ENCODE measurements at regions not wholly inside any gene's neighbourhood (a gene's known extent, or its start where the extent isn't known, plus 50 kb on each side); places are given as distances from the start of the nearest gene placed in this dataset.

DNA sequence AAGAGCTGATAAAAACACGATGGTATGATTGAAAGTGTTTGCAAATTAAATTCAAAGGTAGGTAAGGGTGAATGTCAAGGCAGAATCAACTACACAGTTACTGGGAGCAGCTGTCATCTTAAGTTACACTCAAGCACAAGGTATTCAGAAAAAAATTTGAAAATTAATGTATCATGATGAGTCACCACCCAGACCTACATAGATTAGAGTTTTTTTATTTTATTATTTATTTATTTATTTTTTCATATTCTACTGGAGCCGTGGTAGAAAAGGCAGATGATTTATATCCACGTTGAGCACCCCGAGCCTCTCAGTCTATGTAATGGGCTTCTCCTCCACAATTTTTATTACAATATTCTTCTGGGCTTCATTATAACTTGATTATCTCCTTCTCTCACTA is 728.9 kb upstream of the ARGLU1 start:
- DNase-seq (ENCODE audit: insufficient read length, low spot score), result peak; percentile 10

DNA sequence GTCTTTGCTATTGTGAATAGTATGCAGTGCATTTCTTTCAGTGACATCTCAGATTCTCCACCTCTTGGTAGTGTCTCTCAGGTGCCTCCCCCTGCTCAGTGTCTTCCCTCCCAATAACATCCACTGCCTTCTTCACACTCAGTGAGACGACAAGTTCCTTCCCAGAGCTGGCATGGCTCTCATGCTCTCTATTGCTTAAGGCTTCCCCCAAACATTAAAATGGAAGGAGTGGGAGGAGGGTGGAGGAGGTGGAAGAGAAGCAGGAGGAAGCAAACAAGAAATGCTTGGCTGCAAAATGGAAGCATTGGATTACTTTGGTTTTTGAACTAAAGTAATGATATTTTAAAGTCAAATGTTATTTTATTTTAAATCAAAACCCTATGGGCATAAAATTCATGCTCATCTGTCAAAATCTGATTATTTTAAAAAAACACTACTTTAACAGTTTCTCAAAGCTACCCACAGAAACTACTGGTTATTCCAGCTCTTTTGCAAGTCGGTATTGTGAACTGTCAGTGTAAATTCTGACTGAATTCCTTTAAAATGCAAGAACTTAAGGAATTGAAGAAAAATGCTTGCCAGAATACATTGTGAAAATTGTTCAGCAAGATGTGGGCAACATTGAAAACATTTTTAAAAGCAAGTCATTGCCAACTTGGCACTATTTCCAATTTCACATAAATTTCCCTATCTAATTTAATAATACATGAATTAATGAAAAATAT is 727.6 kb upstream of the ARGLU1 start:
- FAIRE-seq, result no peak
- no peak for DNase-seq (ENCODE audit: insufficient read length, low spot score)

More for the DNA sequence above, 728.9 kb upstream of the ARGLU1 start:
- no peak for FAIRE-seq

DNA sequence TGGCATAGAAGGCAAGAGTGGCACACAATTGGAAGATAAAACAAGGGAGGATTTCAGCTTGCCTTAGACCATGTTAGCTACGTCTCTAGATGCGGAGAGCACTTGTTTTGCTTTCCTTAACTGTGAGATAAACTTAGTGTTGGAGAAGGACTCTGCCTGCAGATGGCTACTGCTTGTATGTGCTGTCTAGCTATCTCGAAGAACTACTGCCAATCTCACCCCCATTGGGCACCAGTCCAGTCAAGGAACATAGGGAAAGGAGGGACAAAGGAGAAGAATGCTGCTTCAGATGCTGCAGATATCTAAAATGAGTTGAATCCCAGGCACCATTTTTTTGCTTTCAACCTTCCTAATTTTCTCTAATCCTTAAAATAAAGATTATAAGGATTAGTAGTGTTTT is 726.0 kb upstream of the ARGLU1 start:
- FAIRE-seq (no peak), DNase-seq (ENCODE audit: insufficient read length, low spot score) (no peak)

DNA sequence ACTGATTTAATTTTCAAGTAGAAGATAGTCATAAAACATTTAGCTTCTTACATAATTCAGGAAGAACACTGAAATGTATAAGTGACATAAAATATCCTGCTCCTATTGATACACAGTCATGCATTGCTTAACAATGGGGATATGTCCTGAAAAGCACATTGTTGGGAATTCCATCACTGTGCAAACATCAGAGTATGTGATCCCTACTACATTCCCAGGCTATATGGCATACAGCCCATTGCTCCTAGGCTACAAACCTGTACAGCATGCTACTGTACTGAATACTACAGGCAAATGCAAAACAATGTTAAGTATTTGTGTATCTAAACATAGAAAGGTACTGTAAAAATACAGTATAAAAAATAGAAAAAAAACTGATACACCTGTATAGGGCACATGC is 723.9 kb upstream of the ARGLU1 start:
- no peak for DNase-seq (ENCODE audit: insufficient read length, low spot score)
- no peak for FAIRE-seq

DNA sequence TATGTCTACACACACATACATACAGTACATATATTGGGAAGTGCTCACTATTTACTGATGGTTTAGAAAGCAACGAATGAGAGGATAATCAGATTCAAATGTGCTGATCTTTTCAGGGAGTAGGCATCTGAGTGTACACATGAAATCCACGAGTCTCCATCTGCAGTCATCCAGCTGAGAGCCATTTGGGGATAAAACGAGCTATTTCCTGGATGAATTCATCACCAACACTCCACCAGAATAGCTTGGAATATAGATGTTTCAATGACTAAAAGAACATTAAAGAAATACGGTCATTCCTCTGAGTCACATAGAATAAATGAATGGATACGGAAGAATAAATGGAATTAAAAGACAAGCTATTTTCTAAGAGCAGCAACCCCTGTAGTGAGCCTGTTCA is 721.6 kb upstream of the ARGLU1 start:
- no peak for FAIRE-seq
- no peak for DNase-seq (ENCODE audit: insufficient read length, low spot score)

DNA sequence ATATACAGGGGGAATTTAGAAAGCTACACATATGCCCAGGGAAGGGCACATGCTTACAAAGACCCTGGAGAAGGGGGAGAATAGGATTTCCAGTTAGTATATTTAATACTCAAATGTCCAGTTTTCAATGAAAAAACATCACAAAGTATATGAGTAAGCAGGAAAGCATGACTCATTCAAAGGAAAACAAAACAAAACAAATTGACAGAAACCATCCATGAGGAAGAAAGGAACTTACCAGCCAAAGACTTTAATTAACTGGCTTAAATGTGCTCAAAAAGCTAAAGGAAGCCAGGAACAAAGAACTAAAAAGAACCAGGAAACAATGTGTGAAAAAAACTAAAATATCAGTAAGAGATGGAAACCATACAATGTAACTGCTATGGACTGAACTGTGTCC is 716.2 kb upstream of the ARGLU1 start:
- DNase-seq (ENCODE audit: insufficient read length, low spot score) (no peak), FAIRE-seq (no peak)

DNA sequence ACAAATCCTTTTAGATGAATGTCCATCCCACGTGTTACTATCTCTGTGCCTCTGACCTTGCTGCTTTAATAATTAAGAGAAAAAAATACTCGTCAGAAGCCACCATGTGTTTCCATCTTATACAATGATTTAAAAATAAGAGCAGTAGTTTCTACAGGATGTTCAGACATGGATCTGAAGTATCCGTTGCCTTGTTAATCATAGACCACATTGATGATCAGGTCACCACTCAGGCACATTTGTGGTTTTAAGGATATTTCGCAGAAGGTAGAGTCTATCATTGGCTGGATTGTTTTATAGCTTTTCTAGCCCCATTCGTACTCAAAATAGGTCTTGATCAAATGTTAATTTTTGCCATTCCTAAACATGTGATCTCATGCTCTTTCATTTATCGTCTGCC is 710.0 kb upstream of the ARGLU1 start:
- no peak for DNase-seq (ENCODE audit: insufficient read length, low spot score)
- no peak for FAIRE-seq

DNA sequence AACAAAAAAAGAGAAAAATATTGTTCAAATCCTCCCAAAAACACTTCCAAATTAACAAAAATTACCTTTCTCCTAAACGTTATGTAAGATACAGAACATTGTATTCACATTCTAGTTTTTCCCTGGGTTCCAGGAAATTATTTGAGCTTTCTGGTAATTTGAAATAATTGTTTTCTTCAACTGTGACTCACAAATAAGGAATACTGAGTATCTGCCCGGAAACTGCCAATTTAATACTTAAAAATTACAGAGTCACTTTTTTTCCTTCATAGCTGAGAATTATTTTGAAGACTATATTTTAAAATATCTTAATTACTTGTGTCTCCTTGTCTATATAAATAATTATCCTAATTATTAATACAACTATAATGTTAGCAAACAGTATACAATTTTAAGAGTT is 709.0 kb upstream of the ARGLU1 start:
- FAIRE-seq (no peak), DNase-seq (ENCODE audit: insufficient read length, low spot score) (no peak)

DNA sequence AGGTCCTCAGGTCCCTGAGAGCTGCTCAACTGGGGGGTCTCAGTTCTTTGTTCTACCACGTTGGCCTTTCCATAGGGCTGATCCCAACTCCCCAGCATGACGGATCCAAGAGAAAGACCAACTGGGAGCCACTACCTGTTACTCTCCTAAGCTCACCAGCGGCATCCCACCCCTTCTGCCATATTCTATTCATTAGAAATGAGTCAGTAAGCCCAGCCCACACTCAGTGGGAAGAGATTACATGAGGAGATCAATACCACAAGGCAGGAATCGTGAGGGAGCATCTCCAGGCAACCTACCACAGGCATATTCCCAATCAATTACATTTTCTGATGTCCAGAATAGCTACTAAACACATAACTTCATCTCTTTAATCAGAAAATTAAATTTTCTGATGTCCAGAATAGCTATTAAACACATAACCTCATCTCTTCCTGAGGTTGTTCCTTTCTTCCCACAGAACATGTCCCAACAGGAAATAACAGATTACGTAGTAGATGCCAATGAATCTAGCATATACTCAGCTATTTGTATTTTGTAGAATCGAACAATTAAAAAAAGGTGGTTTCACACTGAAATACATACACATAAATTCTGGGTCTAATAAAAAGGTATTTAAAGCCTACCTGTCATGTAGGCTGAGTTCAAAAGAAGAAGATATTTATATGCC is 708.1 kb upstream of the ARGLU1 start:
- DNase-seq (ENCODE audit: insufficient read length, low spot score) (no peak), FAIRE-seq (no peak)

DNA sequence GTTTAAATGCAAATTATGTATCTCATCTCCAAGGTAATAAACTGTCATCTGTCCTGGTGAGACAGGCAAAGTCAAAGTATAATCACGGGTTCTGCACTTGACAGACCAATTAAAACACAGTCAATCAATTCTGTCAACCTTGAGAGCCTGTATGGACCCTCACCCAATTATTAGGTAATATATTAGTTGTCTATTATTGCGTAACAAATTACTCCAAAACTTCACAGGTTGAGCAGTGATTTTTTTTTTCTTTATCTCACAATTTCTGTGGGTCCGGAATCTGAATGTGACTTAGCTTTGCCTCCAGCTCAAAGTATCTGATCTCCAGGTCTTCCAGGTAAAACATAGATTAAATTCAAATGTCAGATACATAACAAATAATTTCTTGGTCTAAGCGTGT is 707.4 kb upstream of the ARGLU1 start:
- DNase-seq (ENCODE audit: insufficient read length, low spot score) (no peak), FAIRE-seq (no peak)

DNA sequence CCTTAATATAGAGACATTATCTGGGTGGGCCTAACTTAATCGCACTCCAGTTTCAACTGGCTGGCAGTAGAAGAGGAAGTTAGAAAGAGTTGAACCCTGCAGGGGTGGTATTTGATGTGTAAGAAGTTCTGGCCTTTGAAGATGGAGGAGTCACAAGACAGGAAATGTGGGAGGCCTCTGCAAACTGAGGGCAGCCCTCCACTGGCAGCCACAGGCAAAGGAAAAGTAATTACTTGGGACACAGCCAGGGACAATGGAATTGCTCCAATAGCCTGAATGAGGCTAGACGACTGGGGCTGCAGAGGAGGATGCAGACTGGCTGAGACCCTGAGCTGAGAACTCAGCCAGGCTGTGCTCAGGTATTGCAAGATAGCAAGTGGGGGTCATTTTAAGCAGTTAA is 703.3 kb upstream of the ARGLU1 start:
- no peak for FAIRE-seq
- DNase-seq (ENCODE audit: insufficient read length, low spot score), result peak; percentile 1

DNA sequence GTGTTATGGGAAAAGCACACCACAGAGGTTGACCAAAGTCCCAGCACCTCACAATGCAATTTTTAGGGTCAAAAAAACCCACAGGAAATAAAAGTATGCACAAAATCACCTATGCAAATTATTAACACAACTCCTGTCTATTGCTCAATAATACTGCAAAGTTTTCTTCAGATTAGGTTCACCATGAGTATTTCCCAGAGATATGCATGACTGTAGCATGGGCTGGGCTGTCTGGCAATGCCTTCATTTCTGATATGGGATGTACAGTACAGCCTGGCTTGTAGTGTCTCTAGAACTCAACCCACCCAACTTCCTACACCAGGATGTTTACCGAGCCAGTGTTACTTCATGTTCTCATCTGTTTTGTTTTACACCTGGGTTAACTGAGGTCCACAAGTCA is 698.7 kb upstream of the ARGLU1 start:
- FAIRE-seq, result no peak
- DNase-seq (ENCODE audit: insufficient read length, low spot score), result no peak

DNA sequence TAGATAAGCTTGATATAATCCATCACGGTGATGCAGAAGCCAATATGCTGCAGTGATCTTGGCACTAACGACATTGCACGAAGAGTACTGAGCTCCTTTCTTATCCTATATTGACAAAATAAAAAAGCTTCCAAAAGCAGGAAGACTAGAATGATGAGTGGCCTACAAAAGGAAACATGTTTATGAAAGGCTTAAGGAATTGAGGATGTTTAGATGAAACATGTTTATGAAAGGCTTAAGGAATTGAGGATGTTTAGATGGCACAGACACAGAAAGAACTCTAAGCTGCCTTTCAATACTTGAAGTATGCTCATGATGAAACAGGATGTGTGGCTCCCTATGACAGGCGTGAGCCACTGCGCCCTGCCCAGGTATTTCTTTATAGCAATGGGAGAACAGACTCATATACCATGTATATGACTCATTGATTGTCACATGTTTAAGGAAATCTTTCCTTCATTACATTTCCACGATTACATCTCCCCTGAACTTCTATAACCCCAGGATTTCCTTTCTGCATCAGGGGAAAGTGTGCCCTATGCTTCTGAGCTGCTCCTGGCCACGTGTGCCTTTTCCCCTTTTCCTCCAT is 690.8 kb upstream of the ARGLU1 start:
- FAIRE-seq, result no peak

DNA sequence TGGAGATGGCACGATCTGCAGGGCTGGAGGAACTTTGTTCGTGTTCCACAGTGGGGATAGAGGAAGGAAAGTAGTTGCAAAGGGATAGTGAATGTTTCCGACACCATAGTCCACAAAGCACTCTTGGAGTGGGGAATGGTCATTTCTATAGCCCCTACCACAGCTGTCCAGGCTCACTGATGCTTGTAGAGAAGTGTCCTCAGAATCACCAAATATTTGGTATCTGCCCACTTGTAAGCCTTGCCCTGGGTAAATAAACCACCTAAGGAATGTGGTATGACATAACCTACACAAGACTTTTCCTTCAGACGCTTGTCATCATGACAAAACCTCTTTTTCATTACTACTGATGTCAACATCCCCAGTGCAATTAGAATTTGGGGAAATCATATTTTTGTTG is 686.5 kb upstream of the ARGLU1 start:
- no peak for FAIRE-seq
- DNase-seq (ENCODE audit: insufficient read length, low spot score), result no peak

More for the DNA sequence above, 690.8 kb upstream of the ARGLU1 start:
- no peak for DNase-seq (ENCODE audit: insufficient read length, low spot score)

DNA sequence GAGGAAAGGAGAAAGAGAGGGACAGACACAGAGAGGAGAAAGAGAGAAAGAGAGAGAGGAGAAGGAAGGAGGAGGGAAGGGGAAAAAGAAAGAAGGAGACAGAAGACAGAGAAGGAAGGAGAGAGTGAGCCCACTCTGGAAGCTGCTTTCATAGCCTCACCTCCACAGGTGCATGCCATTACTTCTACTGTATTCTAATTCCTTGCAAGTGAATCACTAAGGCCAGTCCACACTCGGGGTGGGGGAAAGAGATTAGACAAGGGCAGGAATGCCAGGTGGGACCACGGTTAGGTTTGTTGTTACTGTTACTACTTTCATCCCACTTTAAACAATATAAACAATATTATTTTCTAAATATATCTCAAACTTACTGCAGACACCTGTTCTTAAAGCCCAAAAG is 684.5 kb upstream of the ARGLU1 start:
- no peak for DNase-seq (ENCODE audit: insufficient read length, low spot score)

DNA sequence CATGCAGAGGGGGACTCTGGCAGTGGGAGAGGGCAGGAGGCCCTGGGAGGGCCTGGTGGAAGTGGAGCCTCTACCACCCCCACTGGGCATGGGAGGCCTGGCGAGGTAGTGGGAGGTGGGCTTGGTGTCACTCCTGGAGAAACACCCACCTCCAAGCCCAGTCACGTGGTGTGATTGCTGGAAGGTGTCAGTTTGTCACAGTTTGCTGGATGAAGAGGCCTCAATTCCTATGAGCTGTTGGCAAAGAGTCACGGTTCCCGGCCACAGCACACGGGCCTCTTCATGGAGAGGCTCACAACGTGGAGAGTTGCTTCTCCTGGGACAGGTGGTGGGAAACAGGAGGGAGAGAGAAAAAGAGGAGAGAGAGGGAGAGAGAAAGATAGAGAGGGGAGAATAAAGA is 684.1 kb upstream of the ARGLU1 start:
- no peak for FAIRE-seq
- DNase-seq (ENCODE audit: insufficient read length, low spot score), result no peak

More for the DNA sequence above, 684.5 kb upstream of the ARGLU1 start:
- no peak for FAIRE-seq

DNA sequence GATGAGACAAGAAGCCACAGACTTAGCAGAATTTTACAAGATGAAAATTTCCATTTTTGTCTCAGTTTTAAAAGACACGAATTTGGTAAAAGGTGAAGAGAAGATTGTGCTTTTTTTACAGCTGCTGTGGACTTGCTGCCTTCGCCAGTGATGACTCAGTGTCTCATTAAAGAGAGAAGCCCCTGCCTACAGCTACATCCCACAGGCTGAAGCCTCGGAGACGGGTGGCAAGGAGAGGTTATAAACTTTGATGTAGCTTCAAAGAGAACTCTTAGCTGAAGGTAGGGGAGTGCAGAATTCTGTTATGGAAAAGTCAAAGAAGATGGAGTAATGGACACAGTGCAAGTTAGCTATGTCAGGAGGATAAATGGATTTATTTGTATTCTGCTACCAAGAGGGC is 683.4 kb upstream of the ARGLU1 start:
- FAIRE-seq (no peak), DNase-seq (ENCODE audit: insufficient read length, low spot score) (no peak)

DNA sequence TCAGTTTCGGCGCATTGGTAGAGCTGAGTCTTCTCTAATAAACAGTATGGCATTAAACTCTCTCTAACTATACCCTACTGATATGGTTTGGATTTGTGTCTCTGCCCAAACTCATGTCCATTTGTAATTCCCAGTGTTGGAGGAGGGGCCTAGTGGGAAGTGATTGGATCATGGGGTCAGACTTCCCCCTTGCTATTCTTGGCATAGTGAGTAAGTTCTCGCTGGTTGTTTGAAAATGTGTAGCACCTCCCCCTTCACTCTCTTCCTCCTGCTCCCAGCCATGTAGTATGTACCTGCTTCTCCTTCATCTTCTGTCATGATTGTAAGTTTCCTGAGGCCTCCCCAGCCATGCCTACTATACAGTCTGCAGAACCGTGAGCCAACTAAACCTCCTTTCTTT is 682.7 kb upstream of the ARGLU1 start:
- DNase-seq (ENCODE audit: insufficient read length, low spot score), result no peak
- FAIRE-seq, result no peak

DNA sequence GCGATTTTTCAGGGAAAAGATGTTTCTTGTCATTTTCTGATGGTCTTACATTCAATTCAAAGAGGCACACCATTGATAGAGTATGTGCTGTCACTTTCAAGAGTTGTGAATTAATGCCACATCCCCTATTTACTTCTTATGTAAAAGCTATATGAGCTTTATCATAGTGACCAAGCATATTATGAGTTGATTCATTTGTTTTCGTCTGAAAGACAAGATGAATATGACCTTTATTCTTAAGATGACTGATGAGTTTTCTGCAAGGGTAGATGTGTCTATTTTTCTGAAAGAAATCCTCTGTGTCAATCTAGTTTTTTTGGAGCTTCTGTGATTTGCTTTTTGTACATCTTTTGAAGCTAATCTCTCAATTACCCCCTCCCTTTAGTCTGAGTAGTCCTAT is 676.3 kb upstream of the ARGLU1 start:
- FAIRE-seq, result no peak
- no peak for DNase-seq (ENCODE audit: insufficient read length, low spot score)

DNA sequence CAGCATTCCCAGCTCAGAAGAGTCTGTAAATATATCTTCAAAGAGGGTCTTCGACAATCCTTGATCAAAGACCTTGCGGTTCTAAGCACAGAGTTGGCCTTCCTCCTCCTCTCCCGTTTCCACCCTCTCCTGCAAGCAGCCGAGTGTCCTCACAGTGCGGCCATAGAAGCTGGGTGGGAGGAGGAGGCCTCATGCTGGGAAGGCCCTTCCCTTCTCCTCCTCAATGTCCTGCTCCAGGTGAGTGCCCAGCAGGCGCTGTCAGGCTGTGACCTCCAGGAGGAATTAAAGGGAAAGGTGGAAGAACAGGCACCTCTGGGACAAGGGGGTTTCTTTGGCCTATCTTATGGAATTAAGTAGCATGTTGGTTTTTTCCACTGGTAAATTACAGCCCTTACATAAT is 674.2 kb upstream of the ARGLU1 start:
- DNase-seq (ENCODE audit: insufficient read length, low spot score) (no peak), FAIRE-seq (no peak)

DNA sequence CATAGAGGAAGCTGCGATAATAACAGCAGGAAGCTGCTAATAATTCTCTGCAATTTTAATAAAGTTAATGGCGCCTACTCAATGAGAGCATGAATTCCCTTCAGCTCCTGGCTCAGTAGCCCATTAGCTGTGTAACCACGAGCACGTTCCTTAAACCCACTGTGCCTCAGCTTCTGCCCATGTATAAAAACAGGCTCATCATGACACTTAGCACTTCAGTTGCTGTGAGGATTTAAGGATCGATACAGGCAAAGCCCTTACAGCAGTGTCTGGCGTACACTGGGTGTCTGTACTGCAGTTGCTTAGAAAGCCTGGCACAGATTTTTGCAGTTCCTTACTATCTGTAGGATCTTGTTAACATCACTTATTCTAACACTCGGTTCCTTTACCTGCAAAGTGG is 673.4 kb upstream of the ARGLU1 start:
- FAIRE-seq, result no peak

DNA sequence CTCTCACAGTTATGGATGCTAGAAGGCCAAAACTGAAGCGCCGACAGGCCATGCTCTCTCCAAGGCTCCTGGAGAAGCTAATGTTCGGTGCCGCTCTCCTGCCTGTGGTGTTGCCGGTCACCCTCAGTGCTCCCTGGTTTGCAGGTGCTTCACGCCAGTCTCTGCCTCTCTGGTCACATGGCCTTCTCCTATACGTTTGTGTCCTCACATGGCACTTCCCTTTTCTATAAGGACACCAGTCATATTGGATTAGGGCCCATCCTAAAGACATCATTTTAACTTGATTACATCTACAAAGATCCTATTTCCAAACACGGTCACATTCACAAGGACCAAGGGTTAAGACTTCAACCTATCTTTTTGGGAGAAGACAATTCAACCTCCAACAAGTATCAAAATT is 671.3 kb upstream of the ARGLU1 start:
- DNase-seq (ENCODE audit: insufficient read length, low spot score), result no peak
- no peak for FAIRE-seq

More for the DNA sequence above, 673.4 kb upstream of the ARGLU1 start:
- no peak for DNase-seq (ENCODE audit: insufficient read length, low spot score)
